ENCODE measurements at regions not wholly inside any gene's neighbourhood (a gene's known extent, or its start where the extent isn't known, plus 50 kb on each side); places are given as distances from the start of the nearest gene placed in this dataset.

GRCh38 chr7:155369766-155370165 lies 72.1 kb downstream of the INSIG1 start:
- intact Hi-C loops (cut with micrococcal nuclease; ENCODE audit: unreplicated experiment) (no loop called here), in situ Hi-C loops (cut with MboI) (no loop called here)
- no TSS peak for BruUV-seq (replicated peaks)
- ATAC-seq = no peak
- no peak for FAIRE-seq
- WGBS (ENCODE audit: insufficient coverage, insufficient replicate concordance, low lambda C conversion rate, missing lambda C conversion rate) = 61% methylated on average over 15 of the region's 15 CpGs
- no peaks in the 10 kb centered on the region; the same call in 1 of the 2 replicates for H3K4me1 ChIP-seq (ENCODE audit: control insufficient read depth, insufficient read depth, low read length)
- no peak overlapping the region for H3K4me3 ChIP-seq
- ChIA-PET POLR2A (no interaction called here), CTCF (no interaction called here), RAD21 (ENCODE audit: unreplicated experiment) (no interaction called here), SMC1A (ENCODE audit: uncharacterized antibody, unreplicated experiment) (no interaction called here)
- H3K9ac ChIP-seq (ENCODE audit: control insufficient read depth, insufficient read depth, low read length) = no peak overlapping the region
- TF ChIP-seq HDGF (IDR thresholded peaks at IDR 0.05) = no peak
- no peak for TF ChIP-seq MYC (IDR thresholded peaks at IDR 0.05; ENCODE audit: insufficient read depth, insufficient read length, insufficient replicate concordance, low read length, severe bottlenecking)
- TF ChIP-seq TAF1 (IDR thresholded peaks at IDR 0.05; ENCODE audit: borderline replicate concordance, low read depth, low read length) = no peak
- TF ChIP-seq CBFB (IDR thresholded peaks at IDR 0.05; ENCODE audit: low read depth) = no peak
- no peak for TF ChIP-seq KLF5 (IDR thresholded peaks at IDR 0.05; ENCODE audit: partially characterized antibody)
- no peaks in the 10 kb centered on the region; the same call in 2 of the 3 replicates for H3K9me3 ChIP-seq (replicated peaks; ENCODE audit: control insufficient read depth, insufficient read depth, low read length)
- H3K27me3 ChIP-seq (replicated peaks in 1 of 2; ENCODE audit: control insufficient read depth in 2 of 2, insufficient read depth in 2 of 2, low read length in 1 of 2) = peaks cover 9 to 27% of the 10 kb centered on the region in 2 experiments
- no peaks in the 10 kb centered on the region for H3K36me3 ChIP-seq (ENCODE audit: control insufficient read depth in 2 of 2, insufficient read depth in 2 of 2, low read length in 1 of 2)
- no peaks in the 10 kb centered on the region for H3K79me2 ChIP-seq (ENCODE audit: control insufficient read depth, insufficient read depth, low read length)
- no peak overlapping the region for H3K4me2 ChIP-seq (ENCODE audit: control insufficient read depth, insufficient read depth)
- no peak for DNase-seq (ENCODE audit: low read depth, low spot score)
- no peaks in the 10 kb centered on the region for H4K20me1 ChIP-seq (ENCODE audit: control insufficient read depth, insufficient read depth)
- H2AFZ ChIP-seq (ENCODE audit: control insufficient read depth, low read depth, low read length) = no peak overlapping the region
- no peak overlapping the region for H3K27ac ChIP-seq (ENCODE audit: control insufficient read depth, insufficient read depth)

GRCh38 chr7:155371331-155371883 lies 73.7 kb downstream of the INSIG1 start:
- WGBS (ENCODE audit: insufficient coverage, insufficient replicate concordance, low lambda C conversion rate, missing lambda C conversion rate) = 51% methylated on average over 20 of the region's 21 CpGs
- no peaks in the 10 kb centered on the region; the same call in 2 of the 3 replicates for H3K9me3 ChIP-seq (replicated peaks; ENCODE audit: control insufficient read depth, insufficient read depth, low read length)
- no peak for ATAC-seq
- RAD21 ChIA-PET (ENCODE audit: unreplicated experiment) = no interaction called here
- CTCF ChIA-PET = interaction anchor here (3.9 kb wide), 1 partner anchor 444 kb away, joined by 10 read pairs; no protein-coding TSS in a partner anchor
- no peaks in the 10 kb centered on the region for H3K36me3 ChIP-seq (ENCODE audit: control insufficient read depth in 2 of 2, insufficient read depth in 2 of 2, low read length in 1 of 2)
- no peak overlapping the region for H3K27ac ChIP-seq (ENCODE audit: control insufficient read depth, insufficient read depth)
- H3K27me3 ChIP-seq (replicated peaks in 1 of 2; ENCODE audit: control insufficient read depth in 2 of 2, insufficient read depth in 2 of 2, low read length in 1 of 2) = peaks cover 13 to 42% of the 10 kb centered on the region in 2 experiments
- no peaks in the 10 kb centered on the region for H3K79me2 ChIP-seq (ENCODE audit: control insufficient read depth, insufficient read depth, low read length)
- POLR2A ChIA-PET = no interaction called here
- no peak overlapping the region for H3K9ac ChIP-seq (ENCODE audit: control insufficient read depth, insufficient read depth, low read length)
- H3K4me2 ChIP-seq (ENCODE audit: control insufficient read depth, insufficient read depth) = no peak overlapping the region
- no peaks in the 10 kb centered on the region for H4K20me1 ChIP-seq (ENCODE audit: control insufficient read depth, insufficient read depth)
- no peak for FAIRE-seq
- SMC1A ChIA-PET (ENCODE audit: uncharacterized antibody, unreplicated experiment) = no interaction called here
- H2AFZ ChIP-seq (ENCODE audit: control insufficient read depth, low read depth, low read length) = no peak overlapping the region
- DNase-seq (ENCODE audit: low read depth, low spot score) = no peak
- H3K4me1 ChIP-seq (ENCODE audit: control insufficient read depth, insufficient read depth, low read length) = peaks cover 4% of the 10 kb centered on the region
- H3K4me3 ChIP-seq = no peak overlapping the region
- intact Hi-C loops (cut with micrococcal nuclease; ENCODE audit: unreplicated experiment) (no loop called here), in situ Hi-C loops (cut with MboI) (no loop called here)
- BruUV-seq (replicated peaks) = no TSS peak
- TF ChIP-seq MEF2A (IDR thresholded peaks at IDR 0.05; ENCODE audit: insufficient read depth, low read depth, low read length) = no peak
- TF ChIP-seq, protein P1, sequence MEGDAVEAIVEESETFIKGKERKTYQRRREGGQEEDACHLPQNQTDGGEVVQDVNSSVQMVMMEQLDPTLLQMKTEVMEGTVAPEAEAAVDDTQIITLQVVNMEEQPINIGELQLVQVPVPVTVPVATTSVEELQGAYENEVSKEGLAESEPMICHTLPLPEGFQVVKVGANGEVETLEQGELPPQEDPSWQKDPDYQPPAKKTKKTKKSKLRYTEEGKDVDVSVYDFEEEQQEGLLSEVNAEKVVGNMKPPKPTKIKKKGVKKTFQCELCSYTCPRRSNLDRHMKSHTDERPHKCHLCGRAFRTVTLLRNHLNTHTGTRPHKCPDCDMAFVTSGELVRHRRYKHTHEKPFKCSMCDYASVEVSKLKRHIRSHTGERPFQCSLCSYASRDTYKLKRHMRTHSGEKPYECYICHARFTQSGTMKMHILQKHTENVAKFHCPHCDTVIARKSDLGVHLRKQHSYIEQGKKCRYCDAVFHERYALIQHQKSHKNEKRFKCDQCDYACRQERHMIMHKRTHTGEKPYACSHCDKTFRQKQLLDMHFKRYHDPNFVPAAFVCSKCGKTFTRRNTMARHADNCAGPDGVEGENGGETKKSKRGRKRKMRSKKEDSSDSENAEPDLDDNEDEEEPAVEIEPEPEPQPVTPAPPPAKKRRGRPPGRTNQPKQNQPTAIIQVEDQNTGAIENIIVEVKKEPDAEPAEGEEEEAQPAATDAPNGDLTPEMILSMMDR (IDR thresholded peaks at IDR 0.05 in 2 of 3, conservative IDR thresholded peaks at IDR 0.05 in 1 of 3; ENCODE audit: control insufficient read depth in 2 of 3, extremely low read depth in 1 of 3, insufficient read depth in 1 of 3, low read depth in 3 of 3, low read length in 3 of 3) = no peak
- no peak for TF ChIP-seq ZBTB11 (CRISPR knock-in tag; IDR thresholded peaks at IDR 0.05)
- TF ChIP-seq MTA3 (IDR thresholded peaks at IDR 0.05; ENCODE audit: borderline replicate concordance, low read length) = no peak
